ENCODE measurements at regions not wholly inside any gene's neighbourhood (a gene's known extent, or its start where the extent isn't known, plus 50 kb on each side); places are given as distances from the start of the nearest gene placed in this dataset.

GRCh38 chr12:115694564-115694963 is 582.9 kb downstream of the MED13L start:
- TF ChIP-seq, protein P1, sequence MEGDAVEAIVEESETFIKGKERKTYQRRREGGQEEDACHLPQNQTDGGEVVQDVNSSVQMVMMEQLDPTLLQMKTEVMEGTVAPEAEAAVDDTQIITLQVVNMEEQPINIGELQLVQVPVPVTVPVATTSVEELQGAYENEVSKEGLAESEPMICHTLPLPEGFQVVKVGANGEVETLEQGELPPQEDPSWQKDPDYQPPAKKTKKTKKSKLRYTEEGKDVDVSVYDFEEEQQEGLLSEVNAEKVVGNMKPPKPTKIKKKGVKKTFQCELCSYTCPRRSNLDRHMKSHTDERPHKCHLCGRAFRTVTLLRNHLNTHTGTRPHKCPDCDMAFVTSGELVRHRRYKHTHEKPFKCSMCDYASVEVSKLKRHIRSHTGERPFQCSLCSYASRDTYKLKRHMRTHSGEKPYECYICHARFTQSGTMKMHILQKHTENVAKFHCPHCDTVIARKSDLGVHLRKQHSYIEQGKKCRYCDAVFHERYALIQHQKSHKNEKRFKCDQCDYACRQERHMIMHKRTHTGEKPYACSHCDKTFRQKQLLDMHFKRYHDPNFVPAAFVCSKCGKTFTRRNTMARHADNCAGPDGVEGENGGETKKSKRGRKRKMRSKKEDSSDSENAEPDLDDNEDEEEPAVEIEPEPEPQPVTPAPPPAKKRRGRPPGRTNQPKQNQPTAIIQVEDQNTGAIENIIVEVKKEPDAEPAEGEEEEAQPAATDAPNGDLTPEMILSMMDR (IDR thresholded peaks at IDR 0.05; ENCODE audit: unreplicated experiment): no peak
- H3K27me3 Mint-ChIP-seq (ENCODE audit: unreplicated experiment): no peaks in the 10 kb centered on the region

GRCh38 chr12:115693970-115694369 is 583.5 kb downstream of the MED13L start:
- no peak overlapping the region for H3K4me3 Mint-ChIP-seq (ENCODE audit: unreplicated experiment)
- TF ChIP-seq, protein P1 (IDR thresholded peaks at IDR 0.05; ENCODE audit: unreplicated experiment): no peak
- peaks cover 9% of the 10 kb centered on the region for H3K4me1 Mint-ChIP-seq (ENCODE audit: unreplicated experiment)
- DNase-seq (ENCODE audit: low spot score): no peak
- no peaks in the 10 kb centered on the region for H3K9me3 Mint-ChIP-seq (ENCODE audit: unreplicated experiment)
- H3K36me3 Mint-ChIP-seq (ENCODE audit: low read depth, unreplicated experiment): no peaks in the 10 kb centered on the region
- no peak overlapping the region for H3K27ac Mint-ChIP-seq (ENCODE audit: unreplicated experiment)
- no peaks in the 10 kb centered on the region for H3K27me3 Mint-ChIP-seq (ENCODE audit: unreplicated experiment)

More at GRCh38 chr12:115694564-115694963, 582.9 kb downstream of the MED13L start:
- DNase-seq (ENCODE audit: low spot score): no peak
- H3K27ac Mint-ChIP-seq (ENCODE audit: unreplicated experiment): no peak overlapping the region
- peaks cover 3% of the 10 kb centered on the region for H3K4me1 Mint-ChIP-seq (ENCODE audit: unreplicated experiment)
- H3K4me3 Mint-ChIP-seq (ENCODE audit: unreplicated experiment): no peak overlapping the region
- H3K9me3 Mint-ChIP-seq (ENCODE audit: unreplicated experiment): no peaks in the 10 kb centered on the region
- H3K36me3 Mint-ChIP-seq (ENCODE audit: low read depth, unreplicated experiment): no peaks in the 10 kb centered on the region

DNA sequence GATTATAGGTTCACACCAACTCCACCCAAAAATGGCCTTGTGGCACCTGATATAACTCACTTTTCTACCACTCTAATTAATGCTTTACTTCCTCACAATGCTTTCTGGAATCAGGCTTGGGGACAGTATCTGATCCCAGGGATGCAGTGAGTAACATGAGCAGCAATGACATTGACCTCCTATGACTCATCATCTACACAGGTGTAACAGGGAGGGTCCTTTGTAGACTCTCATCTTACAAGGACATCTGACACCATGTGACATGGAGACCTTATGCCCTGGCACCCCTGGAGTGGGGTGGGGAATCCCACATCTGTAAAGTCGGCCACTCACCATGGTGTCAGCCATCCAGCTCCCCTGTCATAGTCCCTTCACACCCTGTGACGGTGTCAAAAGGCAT is 586.4 kb downstream of the MED13L start:
- Mint-ChIP-seq H3K4me1 (ENCODE audit: unreplicated experiment) (peaks cover 22% of the 10 kb centered on the region), H3K36me3 (ENCODE audit: low read depth, unreplicated experiment) (no peaks in the 10 kb centered on the region), H3K9me3 (ENCODE audit: unreplicated experiment) (no peaks in the 10 kb centered on the region), H3K27ac (ENCODE audit: unreplicated experiment) (no peak overlapping the region), H3K27me3 (ENCODE audit: unreplicated experiment) (no peaks in the 10 kb centered on the region), H3K4me3 (ENCODE audit: unreplicated experiment) (no peak overlapping the region)
- TF ChIP-seq, protein P1 (IDR thresholded peaks at IDR 0.05; ENCODE audit: unreplicated experiment): no peak
- no peak for DNase-seq (ENCODE audit: low spot score)

DNA sequence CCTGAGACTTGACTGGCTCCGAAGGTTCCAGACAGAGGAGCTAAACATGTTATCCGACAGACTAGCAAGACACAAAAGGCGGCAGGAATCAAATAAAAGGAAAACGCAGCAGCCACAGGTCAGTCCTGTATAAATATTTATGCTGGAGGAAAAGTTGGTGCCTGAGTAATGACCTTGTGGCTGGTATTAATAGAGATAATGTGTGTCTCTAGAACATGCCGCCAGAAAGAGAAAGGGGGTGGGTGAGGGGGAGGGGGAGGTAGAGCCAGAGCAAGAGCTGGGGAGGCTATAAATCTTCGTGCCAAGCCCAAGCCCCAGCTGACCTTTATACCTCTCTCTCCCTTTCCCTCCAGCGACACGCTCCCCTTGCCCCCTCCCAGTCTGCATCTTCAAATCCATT is 590.4 kb downstream of the MED13L start:
- DNase-seq (ENCODE audit: low spot score): no peak
- Mint-ChIP-seq H3K27ac (ENCODE audit: unreplicated experiment) (no peak overlapping the region), H3K4me1 (ENCODE audit: unreplicated experiment) (peaks cover 25% of the 10 kb centered on the region), H3K9me3 (ENCODE audit: unreplicated experiment) (no peaks in the 10 kb centered on the region), H3K36me3 (ENCODE audit: low read depth, unreplicated experiment) (no peaks in the 10 kb centered on the region), H3K4me3 (ENCODE audit: unreplicated experiment) (no peak overlapping the region), H3K27me3 (ENCODE audit: unreplicated experiment) (peaks cover 2% of the 10 kb centered on the region)
- TF ChIP-seq, protein P1 (IDR thresholded peaks at IDR 0.05; ENCODE audit: unreplicated experiment): no peak

DNA sequence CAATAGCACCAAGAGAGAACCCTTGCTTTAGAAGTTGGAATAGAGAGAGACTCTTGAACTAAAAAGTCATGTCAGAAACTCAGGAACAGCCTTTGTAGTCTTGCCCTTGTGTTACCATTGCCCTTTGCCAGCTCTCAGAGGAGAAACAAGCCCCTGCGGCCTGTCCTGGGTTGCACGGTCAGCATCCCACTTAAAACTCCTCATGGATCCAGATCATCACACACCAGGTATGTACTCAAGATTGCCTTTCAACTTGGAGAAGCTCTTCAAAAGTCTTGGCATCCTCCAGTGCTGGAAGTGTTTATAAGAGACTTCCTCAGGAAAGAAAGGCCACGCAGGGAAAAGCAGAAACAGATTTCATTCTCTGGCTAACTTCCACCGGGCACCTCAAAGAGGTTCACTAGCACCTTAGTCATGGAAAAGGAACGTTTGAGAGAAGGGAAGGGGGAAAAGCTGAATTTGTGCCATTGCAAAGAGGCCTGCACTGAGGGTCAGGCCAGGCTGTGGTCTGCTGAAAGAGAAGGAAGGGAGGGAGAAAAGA is 594.2 kb downstream of the MED13L start:
- peaks cover 2% of the 10 kb centered on the region for H3K27me3 Mint-ChIP-seq (ENCODE audit: unreplicated experiment)
- no peaks in the 10 kb centered on the region for H3K36me3 Mint-ChIP-seq (ENCODE audit: low read depth, unreplicated experiment)
- peaks cover 13% of the 10 kb centered on the region for H3K4me1 Mint-ChIP-seq (ENCODE audit: unreplicated experiment)
- DNase-seq (ENCODE audit: low spot score): no peak
- H3K4me3 Mint-ChIP-seq (ENCODE audit: unreplicated experiment): no peak overlapping the region
- H3K9me3 Mint-ChIP-seq (ENCODE audit: unreplicated experiment): no peaks in the 10 kb centered on the region
- TF ChIP-seq, protein P1 (IDR thresholded peaks at IDR 0.05; ENCODE audit: unreplicated experiment): no peak
- no peak overlapping the region for H3K27ac Mint-ChIP-seq (ENCODE audit: unreplicated experiment)
